Muscle of leg (tissue), 3 donors: ENCODE measurements at regions not wholly inside any gene's neighbourhood (a gene's known extent, or its start where the extent isn't known, plus 50 kb on each side); places are given as distances from the start of the nearest gene placed in this dataset.
"Not testable (repeated sequence)": the region's sequence is repeated elsewhere in the genome, so short reads cannot be mapped to it uniquely, and the experiment has no call there.

Source experiments
- DNase-seq: peaks from one replicate; pipeline ENCODE4 v3.0.0; 2013
- H3K27ac ChIP-seq: one replicate; pipeline ENCODE4 v1.5.1; 2013; ENCODE audit warnings: mild to moderate bottlenecking, low read length, control low read depth
- H3K27me3 ChIP-seq: one replicate; pipeline ENCODE4 v1.6.1; 2013; ENCODE audit warnings: low read length; ENCODE audit not compliant: control insufficient read depth, insufficient read depth
- H3K36me3 ChIP-seq: one replicate; pipeline ENCODE4 v1.6.1; 2013; ENCODE audit warnings: low read length; ENCODE audit not compliant: control insufficient read depth, insufficient read depth
- H3K4me1 ChIP-seq: one replicate; pipeline ENCODE4 v1.6.1; 2013; ENCODE audit warnings: low read length; ENCODE audit not compliant: control insufficient read depth, insufficient read depth
- H3K4me3 ChIP-seq: one replicate; pipeline ENCODE4 v1.5.1; 2013; ENCODE audit warnings: low read length, control low read depth
- H3K9me3 ChIP-seq: replicated peaks from 2 replicates; pipeline ENCODE4 v1.6.1; 2013; ENCODE audit warnings: low read depth, low read length; ENCODE audit not compliant: control insufficient read depth
- WGBS: methylation state at CpG from one replicate; pipeline ENCODE4 v1.1.5; 2013; ENCODE audit warnings: missing lambda C conversion rate; ENCODE audit not compliant: insufficient coverage; 5-methylcytosine and 5-hydroxymethylcytosine counted together

DNA sequence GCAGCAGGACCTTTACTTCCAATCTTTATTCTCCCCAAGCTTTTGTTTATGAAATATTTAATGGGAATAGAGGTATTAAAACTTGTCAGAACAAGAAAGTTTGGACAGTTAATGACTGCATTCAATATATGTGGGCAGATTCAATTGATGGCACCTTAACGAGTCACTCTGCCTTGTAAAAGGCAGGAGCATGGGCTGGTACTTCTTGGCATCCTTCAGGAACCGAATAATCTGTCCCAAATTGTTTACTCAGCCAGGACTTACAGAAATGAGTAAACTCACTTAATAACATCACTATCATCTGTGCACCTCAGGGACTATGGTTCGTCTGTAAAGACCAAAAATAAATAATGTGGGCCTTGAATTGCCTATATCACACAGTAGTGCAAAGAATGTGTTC, 1280.3 kb upstream of the TMEFF2 start:
- H3K4me3 ChIP-seq, result no peak overlapping the region
- no peak for DNase-seq
- H3K9me3 ChIP-seq, result peaks cover 6% of the 10 kb centered on the region
- no peaks in the 10 kb centered on the region for H3K36me3 ChIP-seq
- H3K4me1 ChIP-seq, result no peaks in the 10 kb centered on the region
- H3K27me3 ChIP-seq, result no peaks in the 10 kb centered on the region
- WGBS, result 78% methylated on average over 2 of the region's 3 CpGs
- no peak overlapping the region for H3K27ac ChIP-seq

DNA sequence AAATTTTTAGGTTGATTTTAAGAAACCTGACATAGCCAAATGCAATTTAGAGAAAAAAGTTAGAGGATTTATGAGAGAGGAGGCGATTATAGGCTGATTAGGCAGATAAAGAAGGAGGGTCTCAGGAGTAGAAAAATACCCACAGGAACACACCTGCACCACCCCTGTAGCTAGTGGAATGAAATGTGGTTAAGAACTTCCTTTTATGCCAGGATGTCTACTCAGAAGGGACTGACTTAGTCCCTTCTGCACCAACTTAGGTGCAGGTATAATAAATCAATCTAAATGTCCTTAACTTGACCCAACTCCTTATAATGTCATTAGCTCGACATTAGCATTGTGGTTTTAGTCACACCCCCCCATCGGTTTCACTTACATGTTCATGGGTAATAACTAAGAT, 1274.5 kb upstream of the TMEFF2 start:
- Histone ChIP-seq H3K9me3 (peaks cover 6% of the 10 kb centered on the region), H3K4me1 (no peaks in the 10 kb centered on the region), H3K27ac (no peak overlapping the region), H3K4me3 (no peak overlapping the region), H3K36me3 (no peaks in the 10 kb centered on the region), H3K27me3 (no peaks in the 10 kb centered on the region)
- no peak for DNase-seq
- 77% methylated on average over 2 of the region's 3 CpGs for WGBS

DNA sequence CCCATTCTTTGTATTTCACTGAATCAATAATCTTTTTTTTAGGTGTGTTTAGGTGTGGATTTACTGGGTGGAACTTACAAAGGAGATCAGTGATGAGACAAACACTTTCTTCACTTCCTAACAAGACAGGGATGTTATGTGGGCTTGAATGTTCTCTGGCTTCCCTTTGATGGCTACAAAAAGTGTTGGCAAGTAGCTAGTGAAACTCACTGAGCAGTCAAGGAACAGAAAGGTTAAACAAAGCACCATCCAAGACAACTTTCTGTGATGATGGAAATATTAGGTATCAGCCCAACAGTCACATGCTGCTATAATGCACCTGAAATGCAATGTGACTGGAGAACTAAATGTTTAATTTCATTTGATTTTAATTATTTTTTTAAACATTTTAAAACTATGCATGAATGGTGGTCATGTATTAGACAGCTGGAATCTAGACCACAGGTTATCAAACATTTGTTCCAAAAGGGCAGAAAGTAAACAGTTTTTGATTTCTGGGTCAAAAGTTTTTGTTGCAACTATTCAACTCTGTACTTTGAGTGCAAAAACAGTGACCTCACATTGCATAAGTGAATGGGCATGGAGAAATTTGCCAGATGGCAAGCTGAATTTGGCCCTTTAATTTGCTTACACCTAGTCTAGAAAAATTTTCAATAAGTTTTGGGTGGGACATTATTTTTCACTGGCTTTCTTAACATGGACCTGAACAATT, 1272.7 kb upstream of the TMEFF2 start:
- H3K36me3 ChIP-seq, result no peaks in the 10 kb centered on the region
- no peak for DNase-seq
- H3K4me1 ChIP-seq, result no peaks in the 10 kb centered on the region
- H3K27me3 ChIP-seq, result no peaks in the 10 kb centered on the region
- peaks cover 3% of the 10 kb centered on the region for H3K9me3 ChIP-seq
- no peak overlapping the region for H3K27ac ChIP-seq
- no peak overlapping the region for H3K4me3 ChIP-seq

DNA sequence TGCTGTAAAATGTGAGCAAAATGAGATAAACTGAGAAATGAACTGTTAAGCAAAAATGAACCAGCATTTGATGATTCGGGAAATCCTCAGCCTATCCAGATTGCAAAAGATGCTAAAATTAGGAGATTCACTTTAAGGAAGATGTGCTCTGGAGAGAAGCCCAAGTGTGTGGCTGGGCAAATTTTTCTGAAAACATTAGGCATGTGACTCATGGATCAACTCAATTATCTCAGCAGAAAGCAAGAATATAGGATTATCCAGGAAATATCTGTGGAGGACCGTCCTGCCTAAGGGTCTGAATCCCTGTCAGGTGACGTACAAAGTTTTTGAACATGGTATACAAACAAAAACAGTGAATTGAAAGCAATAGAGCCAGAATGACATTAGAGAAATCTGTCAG, 1268.3 kb upstream of the TMEFF2 start:
- 100% methylated on average over 2 of the region's 3 CpGs for WGBS
- no peaks in the 10 kb centered on the region for H3K36me3 ChIP-seq
- H3K27me3 ChIP-seq, result no peaks in the 10 kb centered on the region
- H3K4me3 ChIP-seq, result no peak overlapping the region
- H3K27ac ChIP-seq, result no peak overlapping the region
- no peaks in the 10 kb centered on the region for H3K9me3 ChIP-seq
- no peak for DNase-seq
- H3K4me1 ChIP-seq, result no peaks in the 10 kb centered on the region

DNA sequence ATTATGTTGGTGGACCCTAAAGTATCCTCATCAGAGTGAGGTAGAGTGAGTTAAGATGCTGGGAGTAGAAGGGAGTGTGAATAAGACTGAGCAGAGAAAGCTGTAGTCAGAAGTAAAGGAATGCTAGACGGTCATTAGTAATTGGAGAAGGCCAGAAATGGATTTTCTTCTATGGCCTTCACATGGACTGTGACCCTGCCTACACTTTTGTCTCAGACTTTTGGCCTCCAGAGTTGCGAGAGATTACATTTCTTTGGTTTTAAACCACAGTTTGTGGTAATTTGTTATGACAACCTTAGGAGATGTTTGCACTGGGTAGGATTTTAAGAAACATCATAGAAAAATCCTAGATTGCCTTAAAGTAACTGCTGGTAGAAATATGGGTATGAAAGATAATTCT, 1267.7 kb upstream of the TMEFF2 start:
- no peak for DNase-seq
- Histone ChIP-seq H3K36me3 (no peaks in the 10 kb centered on the region), H3K4me3 (no peak overlapping the region), H3K9me3 (no peaks in the 10 kb centered on the region), H3K27me3 (no peaks in the 10 kb centered on the region), H3K27ac (no peak overlapping the region), H3K4me1 (no peaks in the 10 kb centered on the region)
- 56% methylated on average over 1 of the region's 2 CpGs for WGBS

DNA sequence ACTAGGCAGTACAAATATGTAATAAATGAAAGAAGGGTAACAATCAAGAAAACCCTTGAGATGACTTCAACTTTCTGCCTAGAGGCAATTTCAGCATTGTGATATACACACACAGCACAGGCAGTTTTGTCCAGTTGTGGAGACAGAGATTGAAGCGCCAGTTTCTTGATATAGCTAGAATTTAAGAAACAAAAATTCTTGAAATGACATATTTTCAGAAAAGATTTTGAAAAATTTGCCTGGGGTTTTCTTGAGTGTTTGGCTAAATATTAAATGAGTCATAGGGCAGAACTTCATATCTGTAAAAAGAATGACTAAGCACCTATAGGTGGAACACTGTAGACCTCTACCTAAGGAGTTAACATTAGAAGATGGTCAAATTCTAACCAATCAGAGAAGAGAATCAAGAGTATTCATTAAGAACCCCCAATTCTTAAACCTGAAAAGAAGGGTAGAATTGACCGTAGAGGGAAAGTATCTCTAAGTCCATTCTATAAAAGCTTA, 1266.8 kb upstream of the TMEFF2 start:
- no CpG with 5 or more reads among the region's 2 CpGs for WGBS
- Histone ChIP-seq H3K4me1 (no peaks in the 10 kb centered on the region), H3K27ac (no peak overlapping the region), H3K4me3 (no peak overlapping the region), H3K27me3 (no peaks in the 10 kb centered on the region), H3K36me3 (no peaks in the 10 kb centered on the region), H3K9me3 (no peaks in the 10 kb centered on the region)
- DNase-seq, result no peak

DNA sequence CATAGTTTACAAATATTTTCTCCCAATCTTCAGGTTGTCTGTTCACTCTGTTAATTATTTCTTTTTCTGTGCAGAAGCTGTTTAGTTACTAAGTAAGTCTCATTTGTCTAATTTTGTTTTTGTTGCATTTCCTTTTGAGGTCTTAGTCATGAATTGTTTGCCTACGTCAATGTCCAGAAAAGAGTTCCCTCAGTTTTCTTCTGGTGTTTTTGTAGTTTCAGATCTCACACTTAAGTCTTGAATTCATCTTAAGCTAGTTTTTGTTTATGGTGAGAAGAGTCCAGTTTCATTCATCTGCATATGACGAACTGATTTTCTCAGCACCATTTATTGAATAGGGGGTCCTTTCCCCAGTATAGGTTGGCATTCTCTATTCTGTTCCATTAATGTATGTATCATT, 1252.2 kb upstream of the TMEFF2 start:
- Histone ChIP-seq H3K36me3 (no peaks in the 10 kb centered on the region), H3K27ac (no peak overlapping the region), H3K27me3 (no peaks in the 10 kb centered on the region), H3K9me3 (no peaks in the 10 kb centered on the region), H3K4me3 (no peak overlapping the region), H3K4me1 (no peaks in the 10 kb centered on the region)
- DNase-seq, result no peak
- WGBS, result no CpG with 5 or more reads among the region's 2 CpGs

DNA sequence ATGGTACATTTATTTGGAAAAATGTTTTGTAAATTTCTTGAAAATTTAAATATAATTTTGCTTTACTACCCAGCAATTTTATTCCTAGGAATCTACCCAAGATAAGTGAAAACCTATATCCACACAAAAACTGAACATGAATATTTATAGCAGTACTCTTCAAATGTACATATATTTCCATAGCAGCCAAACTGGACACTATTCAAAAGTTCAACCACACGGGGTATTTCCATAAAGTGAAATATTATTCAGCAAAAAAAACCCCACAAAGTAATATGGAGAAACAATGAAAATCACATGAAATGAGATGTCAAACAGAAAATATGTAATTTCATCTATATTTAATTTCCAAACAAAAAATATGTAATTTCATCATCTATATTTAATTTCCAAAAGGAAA, 1247.6 kb upstream of the TMEFF2 start:
- DNase-seq, result no peak
- Histone ChIP-seq H3K27me3 (no peaks in the 10 kb centered on the region), H3K27ac (no peak overlapping the region), H3K36me3 (no peaks in the 10 kb centered on the region), H3K9me3 (no peaks in the 10 kb centered on the region), H3K4me3 (no peak overlapping the region), H3K4me1 (no peaks in the 10 kb centered on the region)
- WGBS, result no CpG with 5 or more reads among the region's 1 CpG

DNA sequence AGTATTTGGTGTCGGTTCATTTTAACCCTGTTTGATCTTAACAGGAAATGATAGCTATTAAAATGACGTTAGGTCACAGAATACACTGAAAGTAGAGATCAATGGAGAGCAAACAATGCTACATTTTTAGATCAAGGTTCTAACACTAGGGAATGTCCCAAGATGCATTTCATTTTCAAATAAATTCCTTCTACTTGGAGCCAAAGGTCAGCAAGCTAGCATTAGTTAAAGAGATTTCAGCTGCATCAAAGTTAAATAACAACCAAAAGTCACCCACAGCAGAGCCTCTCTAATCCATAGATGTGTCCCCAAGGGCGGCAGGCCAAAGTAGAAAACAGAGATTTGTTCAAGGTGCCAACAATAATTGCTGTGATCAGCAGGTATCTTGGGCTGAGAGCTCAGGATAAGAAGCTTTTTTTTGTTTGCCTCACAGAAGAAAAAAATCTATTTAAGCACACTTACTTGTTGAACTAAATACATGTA, 1233.6 kb upstream of the TMEFF2 start:
- Histone ChIP-seq H3K36me3 (no peaks in the 10 kb centered on the region), H3K27ac (no peak overlapping the region), H3K4me1 (no peaks in the 10 kb centered on the region), H3K4me3 (no peak overlapping the region), H3K27me3 (no peaks in the 10 kb centered on the region), H3K9me3 (no peaks in the 10 kb centered on the region)
- no CpG with 5 or more reads among the region's 3 CpGs for WGBS
- no peak for DNase-seq

DNA sequence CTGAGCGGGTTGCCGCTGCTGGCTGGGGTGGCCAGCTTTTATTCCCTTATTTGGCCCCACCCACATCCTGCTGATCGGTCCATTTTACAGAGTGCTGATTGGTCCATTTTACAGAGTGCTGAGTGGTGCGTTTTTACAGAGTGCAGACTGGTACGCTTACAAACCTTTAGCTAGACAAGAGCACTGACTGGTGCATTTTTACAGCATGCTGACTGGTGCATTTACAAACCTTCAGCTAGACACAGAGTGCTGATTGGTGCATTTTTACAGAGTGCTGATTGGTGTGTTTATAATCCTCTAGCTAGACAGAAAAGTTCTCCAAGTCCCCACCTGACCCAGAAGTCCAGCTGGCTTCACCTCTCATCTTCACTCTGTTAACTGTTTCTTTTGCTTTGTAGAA, 1217.6 kb upstream of the TMEFF2 start:
- H3K4me3 ChIP-seq, H3K27me3 ChIP-seq, H3K9me3 ChIP-seq, H3K36me3 ChIP-seq, DNase-seq, H3K4me1 ChIP-seq, H3K27ac ChIP-seq: not testable (repeated sequence)
- WGBS, result 92% methylated on average over 3 of the region's 5 CpGs

DNA sequence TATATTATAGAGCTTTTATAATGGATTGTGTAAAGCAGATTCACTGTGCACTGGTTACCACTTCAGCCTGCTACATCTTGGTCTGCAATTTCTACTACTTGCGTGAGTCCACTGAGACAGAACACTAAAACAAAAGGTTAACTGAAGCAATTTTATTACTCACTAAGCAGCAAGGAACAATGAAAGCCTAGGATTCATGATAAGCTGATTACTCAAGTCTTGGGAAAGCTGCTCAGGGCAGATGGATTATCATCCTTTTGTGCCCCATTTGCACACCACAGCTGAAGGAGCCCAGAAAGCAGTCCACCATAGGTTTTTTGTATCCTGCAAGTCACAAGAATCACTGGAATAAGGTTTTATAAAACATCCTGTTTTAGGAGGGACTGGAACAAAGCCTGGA, 1215.2 kb upstream of the TMEFF2 start:
- no peak overlapping the region for H3K27ac ChIP-seq
- H3K9me3 ChIP-seq, result peaks cover 3% of the 10 kb centered on the region
- no peaks in the 10 kb centered on the region for H3K27me3 ChIP-seq
- 100% methylated on average over 1 of the region's 1 CpG for WGBS
- DNase-seq, result no peak
- H3K36me3 ChIP-seq, result no peaks in the 10 kb centered on the region
- H3K4me3 ChIP-seq, result no peak overlapping the region
- no peaks in the 10 kb centered on the region for H3K4me1 ChIP-seq
